ENCODE measurements at regions not wholly inside any gene's neighbourhood (a gene's known extent, or its start where the extent isn't known, plus 50 kb on each side); places are given as distances from the start of the nearest gene placed in this dataset.

DNA sequence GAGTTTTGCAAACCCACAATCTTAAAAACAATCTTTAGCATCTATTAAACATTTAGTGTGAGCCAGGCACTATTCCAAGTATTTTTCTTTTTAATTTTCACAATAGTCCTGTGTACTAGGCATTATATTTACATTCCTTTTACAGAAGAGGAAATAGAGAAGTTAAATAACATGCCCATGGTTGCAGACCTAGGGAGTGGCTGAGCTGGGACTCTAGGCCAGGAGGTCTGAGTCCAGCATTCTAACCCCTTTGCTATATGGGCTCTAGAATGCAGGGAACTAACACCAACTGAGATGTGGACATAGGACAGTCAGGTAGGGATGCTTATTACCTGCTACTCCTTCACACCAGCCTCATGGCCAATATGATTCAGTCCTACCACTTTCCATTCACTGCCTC is 243.8 kb downstream of the XPNPEP1 start:
- Histone ChIP-seq H3K27ac (ENCODE audit: low read length) (no peak overlapping the region), H3K4me3 (ENCODE audit: low read depth in 2 of 2, low read length in 2 of 2) (no peak overlapping the region), H3K9me3 (ENCODE audit: control insufficient read depth, insufficient read depth, low read depth, low read length) (no peaks in the 10 kb centered on the region), H3K27me3 (ENCODE audit: control insufficient read depth, insufficient read depth, low read length) (no peaks in the 10 kb centered on the region), H3K4me1 (ENCODE audit: control insufficient read depth, insufficient read depth, low read length) (no peaks in the 10 kb centered on the region), H3K36me3 (ENCODE audit: control insufficient read depth, insufficient read depth, low read length) (no peaks in the 10 kb centered on the region)
- DNase-seq (ENCODE audit: low read depth, low spot score) (no peak), ATAC-seq (no peak)
- in situ Hi-C loops (cut with HindIII; ENCODE audit: low pct_unique_long_range_greater_than_20kb, low sequenced_read_pairs) (no loop called here), intact Hi-C loops (cut with micrococcal nuclease; ENCODE audit: unreplicated experiment) (no loop called here)
- no TSS peak for BruUV-seq (replicated peaks)
- ChIA-PET POLR2A (no interaction called here), CTCF (no interaction called here)
- no peak for TF ChIP-seq SIN3A (IDR thresholded peaks at IDR 0.05; ENCODE audit: borderline replicate concordance, insufficient read depth, low read depth, low read length)
- TF ChIP-seq TCF7L2 (IDR thresholded peaks at IDR 0.05; ENCODE audit: low read depth, low read length) = no peak
- TF ChIP-seq, protein P1, sequence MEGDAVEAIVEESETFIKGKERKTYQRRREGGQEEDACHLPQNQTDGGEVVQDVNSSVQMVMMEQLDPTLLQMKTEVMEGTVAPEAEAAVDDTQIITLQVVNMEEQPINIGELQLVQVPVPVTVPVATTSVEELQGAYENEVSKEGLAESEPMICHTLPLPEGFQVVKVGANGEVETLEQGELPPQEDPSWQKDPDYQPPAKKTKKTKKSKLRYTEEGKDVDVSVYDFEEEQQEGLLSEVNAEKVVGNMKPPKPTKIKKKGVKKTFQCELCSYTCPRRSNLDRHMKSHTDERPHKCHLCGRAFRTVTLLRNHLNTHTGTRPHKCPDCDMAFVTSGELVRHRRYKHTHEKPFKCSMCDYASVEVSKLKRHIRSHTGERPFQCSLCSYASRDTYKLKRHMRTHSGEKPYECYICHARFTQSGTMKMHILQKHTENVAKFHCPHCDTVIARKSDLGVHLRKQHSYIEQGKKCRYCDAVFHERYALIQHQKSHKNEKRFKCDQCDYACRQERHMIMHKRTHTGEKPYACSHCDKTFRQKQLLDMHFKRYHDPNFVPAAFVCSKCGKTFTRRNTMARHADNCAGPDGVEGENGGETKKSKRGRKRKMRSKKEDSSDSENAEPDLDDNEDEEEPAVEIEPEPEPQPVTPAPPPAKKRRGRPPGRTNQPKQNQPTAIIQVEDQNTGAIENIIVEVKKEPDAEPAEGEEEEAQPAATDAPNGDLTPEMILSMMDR (IDR thresholded peaks at IDR 0.05) = no peak
- TF ChIP-seq, protein P2, sequence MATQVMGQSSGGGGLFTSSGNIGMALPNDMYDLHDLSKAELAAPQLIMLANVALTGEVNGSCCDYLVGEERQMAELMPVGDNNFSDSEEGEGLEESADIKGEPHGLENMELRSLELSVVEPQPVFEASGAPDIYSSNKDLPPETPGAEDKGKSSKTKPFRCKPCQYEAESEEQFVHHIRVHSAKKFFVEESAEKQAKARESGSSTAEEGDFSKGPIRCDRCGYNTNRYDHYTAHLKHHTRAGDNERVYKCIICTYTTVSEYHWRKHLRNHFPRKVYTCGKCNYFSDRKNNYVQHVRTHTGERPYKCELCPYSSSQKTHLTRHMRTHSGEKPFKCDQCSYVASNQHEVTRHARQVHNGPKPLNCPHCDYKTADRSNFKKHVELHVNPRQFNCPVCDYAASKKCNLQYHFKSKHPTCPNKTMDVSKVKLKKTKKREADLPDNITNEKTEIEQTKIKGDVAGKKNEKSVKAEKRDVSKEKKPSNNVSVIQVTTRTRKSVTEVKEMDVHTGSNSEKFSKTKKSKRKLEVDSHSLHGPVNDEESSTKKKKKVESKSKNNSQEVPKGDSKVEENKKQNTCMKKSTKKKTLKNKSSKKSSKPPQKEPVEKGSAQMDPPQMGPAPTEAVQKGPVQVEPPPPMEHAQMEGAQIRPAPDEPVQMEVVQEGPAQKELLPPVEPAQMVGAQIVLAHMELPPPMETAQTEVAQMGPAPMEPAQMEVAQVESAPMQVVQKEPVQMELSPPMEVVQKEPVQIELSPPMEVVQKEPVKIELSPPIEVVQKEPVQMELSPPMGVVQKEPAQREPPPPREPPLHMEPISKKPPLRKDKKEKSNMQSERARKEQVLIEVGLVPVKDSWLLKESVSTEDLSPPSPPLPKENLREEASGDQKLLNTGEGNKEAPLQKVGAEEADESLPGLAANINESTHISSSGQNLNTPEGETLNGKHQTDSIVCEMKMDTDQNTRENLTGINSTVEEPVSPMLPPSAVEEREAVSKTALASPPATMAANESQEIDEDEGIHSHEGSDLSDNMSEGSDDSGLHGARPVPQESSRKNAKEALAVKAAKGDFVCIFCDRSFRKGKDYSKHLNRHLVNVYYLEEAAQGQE (IDR thresholded peaks at IDR 0.05; ENCODE audit: insufficient read depth in 1 of 2, low read depth in 2 of 2, low read length in 1 of 2) = no peak
- TF ChIP-seq POLR2AphosphoS5 (IDR thresholded peaks at IDR 0.05; ENCODE audit: low read depth, low read length) = no peak

DNA sequence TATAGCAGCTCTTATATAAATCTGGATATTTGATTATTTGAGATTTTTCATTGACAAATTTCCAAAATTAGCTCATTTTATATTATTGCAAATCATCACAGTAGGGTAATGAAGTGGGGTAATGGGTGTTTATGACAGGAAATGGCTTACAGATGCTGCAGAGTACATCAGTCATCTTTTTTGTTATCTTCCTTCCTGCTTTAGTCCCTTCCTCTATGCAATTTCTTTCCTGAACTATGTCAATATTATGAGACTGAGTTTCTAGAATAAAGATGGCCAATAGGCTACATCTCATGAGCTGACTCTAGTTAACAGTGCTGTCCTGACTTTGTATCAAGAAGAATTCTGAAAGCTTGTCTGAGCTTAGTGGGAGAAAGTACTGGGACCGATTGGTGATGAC is 244.5 kb downstream of the XPNPEP1 start:
- POLR2A ChIA-PET = no interaction called here
- intact Hi-C loops (cut with micrococcal nuclease; ENCODE audit: unreplicated experiment) = no loop called here
- BruUV-seq (replicated peaks) = no TSS peak
- Histone ChIP-seq H3K27me3 (ENCODE audit: control insufficient read depth, insufficient read depth, low read length) (no peaks in the 10 kb centered on the region), H3K36me3 (ENCODE audit: control insufficient read depth, insufficient read depth, low read length) (no peaks in the 10 kb centered on the region), H3K9me3 (ENCODE audit: control insufficient read depth, insufficient read depth, low read depth, low read length) (no peaks in the 10 kb centered on the region), H3K4me3 (ENCODE audit: low read depth in 2 of 2, low read length in 2 of 2) (no peak overlapping the region), H3K27ac (ENCODE audit: low read length) (no peak overlapping the region), H3K4me1 (ENCODE audit: control insufficient read depth, insufficient read depth, low read length) (no peaks in the 10 kb centered on the region)
- ATAC-seq (no peak), DNase-seq (ENCODE audit: low read depth, low spot score) (no peak)
- TF ChIP-seq TCF7L2 (IDR thresholded peaks at IDR 0.05; ENCODE audit: low read depth, low read length) (no peak), SIN3A (IDR thresholded peaks at IDR 0.05; ENCODE audit: borderline replicate concordance, insufficient read depth, low read depth, low read length) (no peak), POLR2AphosphoS5 (IDR thresholded peaks at IDR 0.05; ENCODE audit: low read depth, low read length) (no peak)
- TF ChIP-seq, protein P1 (IDR thresholded peaks at IDR 0.05) = no peak
- TF ChIP-seq, protein P2 (IDR thresholded peaks at IDR 0.05; ENCODE audit: insufficient read depth in 1 of 2, low read depth in 2 of 2, low read length in 1 of 2) = no peak
- CTCF ChIA-PET = no interaction called here
- in situ Hi-C loops (cut with HindIII; ENCODE audit: low pct_unique_long_range_greater_than_20kb, low sequenced_read_pairs) = no loop called here

Data from Panc1 (cell line).